ENCODE measurements at regions not wholly inside any gene's neighbourhood (a gene's known extent, or its start where the extent isn't known, plus 50 kb on each side); places are given as distances from the start of the nearest gene placed in this dataset.

- no peak overlapping the region for H3K4me3 ChIP-seq (ENCODE audit: insufficient read depth, low read depth, low read length)
- H3K27me3 ChIP-seq (ENCODE audit: insufficient read depth, low read length): no peaks in the 10 kb centered on the region
- DNase-seq (ENCODE audit: low read depth): no peak
- H3K9ac ChIP-seq (ENCODE audit: low read length): no peak overlapping the region
- no peak overlapping the region for H3K27ac ChIP-seq (ENCODE audit: low read depth, low read length)
- no peak overlapping the region for H3K4me2 ChIP-seq (ENCODE audit: low read length)
- peaks cover 10% of the 10 kb centered on the region for H3K4me1 Mint-ChIP-seq (ENCODE audit: low read depth, unreplicated experiment)
- no peak for TF ChIP-seq EZH2 (IDR thresholded peaks at IDR 0.05; ENCODE audit: insufficient read depth, low read length)
- no peak for TF ChIP-seq CTCF (IDR thresholded peaks at IDR 0.05; ENCODE audit: insufficient read depth, low read depth, low read length)
- H3K27me3 Mint-ChIP-seq (ENCODE audit: low read depth, unreplicated experiment): no peaks in the 10 kb centered on the region
- H3K4me1 ChIP-seq (ENCODE audit: insufficient read depth, low read length): no peaks in the 10 kb centered on the region
- no peak overlapping the region for H2AFZ ChIP-seq (ENCODE audit: low read depth, low read length)
- H3K36me3 ChIP-seq (ENCODE audit: insufficient read depth, low read length): no peaks in the 10 kb centered on the region
- no peak overlapping the region for H3K27ac Mint-ChIP-seq (ENCODE audit: unreplicated experiment)
- H4K20me1 ChIP-seq (ENCODE audit: insufficient read depth, low read length): no peaks in the 10 kb centered on the region
- H3K79me2 ChIP-seq (ENCODE audit: insufficient read depth, low read length): no peaks in the 10 kb centered on the region
- H3K4me3 Mint-ChIP-seq (ENCODE audit: unreplicated experiment): no peak overlapping the region
- H3K36me3 Mint-ChIP-seq (ENCODE audit: low read depth, unreplicated experiment): no peaks in the 10 kb centered on the region
- H3K9me3 ChIP-seq (ENCODE audit: insufficient read depth, low read depth, low read length): no peaks in the 10 kb centered on the region
- no peaks in the 10 kb centered on the region for H3K9me3 Mint-ChIP-seq (ENCODE audit: unreplicated experiment)
- FAIRE-seq: no peak
These were observed 91.7 kb upstream of the MEOX2 start for GRCh38 chr7:15778191-15778590.

- no peaks in the 10 kb centered on the region for H3K27me3 ChIP-seq (ENCODE audit: insufficient read depth, low read length)
- no peaks in the 10 kb centered on the region for H3K9me3 Mint-ChIP-seq (ENCODE audit: unreplicated experiment)
- no peaks in the 10 kb centered on the region for H3K9me3 ChIP-seq (ENCODE audit: insufficient read depth, low read depth, low read length)
- H3K27ac ChIP-seq (ENCODE audit: low read depth, low read length): no peak overlapping the region
- no peak overlapping the region for H3K4me2 ChIP-seq (ENCODE audit: low read length)
- DNase-seq (ENCODE audit: low read depth) (no peak), FAIRE-seq (no peak)
- no peaks in the 10 kb centered on the region for H3K36me3 ChIP-seq (ENCODE audit: insufficient read depth, low read length)
- no peak overlapping the region for H2AFZ ChIP-seq (ENCODE audit: low read depth, low read length)
- H3K4me3 Mint-ChIP-seq (ENCODE audit: unreplicated experiment): no peak overlapping the region
- H3K27me3 Mint-ChIP-seq (ENCODE audit: low read depth, unreplicated experiment): no peaks in the 10 kb centered on the region
- H3K27ac Mint-ChIP-seq (ENCODE audit: unreplicated experiment): no peak overlapping the region
- TF ChIP-seq EZH2 (IDR thresholded peaks at IDR 0.05; ENCODE audit: insufficient read depth, low read length): no peak
- no peak for TF ChIP-seq CTCF (IDR thresholded peaks at IDR 0.05; ENCODE audit: insufficient read depth, low read depth, low read length)
- H3K4me1 Mint-ChIP-seq (ENCODE audit: low read depth, unreplicated experiment): no peaks in the 10 kb centered on the region
- H4K20me1 ChIP-seq (ENCODE audit: insufficient read depth, low read length): no peaks in the 10 kb centered on the region
- H3K9ac ChIP-seq (ENCODE audit: low read length): no peak overlapping the region
- H3K36me3 Mint-ChIP-seq (ENCODE audit: low read depth, unreplicated experiment): no peaks in the 10 kb centered on the region
- no peak overlapping the region for H3K4me3 ChIP-seq (ENCODE audit: insufficient read depth, low read depth, low read length)
- H3K79me2 ChIP-seq (ENCODE audit: insufficient read depth, low read length): no peaks in the 10 kb centered on the region
- no peaks in the 10 kb centered on the region for H3K4me1 ChIP-seq (ENCODE audit: insufficient read depth, low read length)
These were observed 79.3 kb upstream of the MEOX2 start for GRCh38 chr7:15765753-15766152.

- Mint-ChIP-seq H3K4me1 (ENCODE audit: low read depth, unreplicated experiment) (no peaks in the 10 kb centered on the region), H3K9me3 (ENCODE audit: unreplicated experiment) (no peaks in the 10 kb centered on the region), H3K27ac (ENCODE audit: unreplicated experiment) (no peak overlapping the region), H3K27me3 (ENCODE audit: low read depth, unreplicated experiment) (no peaks in the 10 kb centered on the region), H3K4me3 (ENCODE audit: unreplicated experiment) (no peak overlapping the region), H3K36me3 (ENCODE audit: low read depth, unreplicated experiment) (no peaks in the 10 kb centered on the region)
- Histone ChIP-seq H3K27ac (ENCODE audit: low read depth, low read length) (no peak overlapping the region), H3K9ac (ENCODE audit: low read length) (no peak overlapping the region), H3K27me3 (ENCODE audit: insufficient read depth, low read length) (no peaks in the 10 kb centered on the region), H3K4me3 (ENCODE audit: insufficient read depth, low read depth, low read length) (no peak overlapping the region), H3K79me2 (ENCODE audit: insufficient read depth, low read length) (no peaks in the 10 kb centered on the region), H2AFZ (ENCODE audit: low read depth, low read length) (no peak overlapping the region), H3K36me3 (ENCODE audit: insufficient read depth, low read length) (no peaks in the 10 kb centered on the region), H3K4me1 (ENCODE audit: insufficient read depth, low read length) (no peaks in the 10 kb centered on the region), H3K4me2 (ENCODE audit: low read length) (no peak overlapping the region), H4K20me1 (ENCODE audit: insufficient read depth, low read length) (no peaks in the 10 kb centered on the region), H3K9me3 (ENCODE audit: insufficient read depth, low read depth, low read length) (no peaks in the 10 kb centered on the region)
- TF ChIP-seq CTCF (IDR thresholded peaks at IDR 0.05; ENCODE audit: insufficient read depth, low read depth, low read length) (no peak), EZH2 (IDR thresholded peaks at IDR 0.05; ENCODE audit: insufficient read depth, low read length) (no peak)
- DNase-seq (ENCODE audit: low read depth) (no peak), FAIRE-seq (no peak)
These were observed 78.4 kb upstream of the MEOX2 start for GRCh38 chr7:15764851-15765382.

All from astrocyte (in vitro differentiated cells and primary cell).